IMR-90 (cell line): ENCODE measurements at regions not wholly inside any gene's neighbourhood (a gene's known extent, or its start where the extent isn't known, plus 50 kb on each side); places are given as distances from the start of the nearest gene placed in this dataset.
"Not testable (repeated sequence)": the region's sequence is repeated elsewhere in the genome, so short reads cannot be mapped to it uniquely, and the experiment has no call there.

Experiments used
- ATAC-seq: fragments of 200-7000 bp; cut with Tn5 transposase; 2 replicates; pipeline ENCODE4 v1.9.1; 2020; ENCODE audit warnings: low read depth, mild to moderate bottlenecking, moderate library complexity
- BruUV-seq: library from RNA; stranded (reverse); fragments of 400-500 nt; replicated peaks from 2 replicates; lab custom pipeline; 2021; lab: Mats Ljungman, UMichigan
- CTCF ChIA-PET: fragments of 300-600 bp; formaldehyde crosslinking; extraction: SDS; loops from one replicate; lab custom pipeline; 2021; ENCODE audit warnings: antibody characterized with exemption; lab: Yijun Ruan, JAX
- POLR2A ChIA-PET: fragments of 300-600 bp; sonication (Branson Sonifier 250); formaldehyde crosslinking; loops from one replicate; lab custom pipeline; 2022; ENCODE audit warnings: antibody characterized with exemption; ENCODE audit not compliant: unreplicated experiment; lab: Charles Lee
- DNase-seq: peaks from one replicate; pipeline ENCODE4 v3.0.0; 2013
- H2AFZ ChIP-seq: replicated peaks from 2 replicates; pipeline ENCODE3; 2013; ENCODE audit warnings: low read length, mild to moderate bottlenecking; ENCODE audit not compliant: poor library complexity
- H2AK5ac ChIP-seq: 2 replicates; pipeline ENCODE4 v1.6.1; 2013; ENCODE audit warnings: low read depth, low read length, inconsistent platforms
- H2AK9ac ChIP-seq: replicated peaks from 2 replicates; pipeline ENCODE3; 2013; ENCODE audit warnings: mild to moderate bottlenecking, low read depth, low read length, moderate library complexity; ENCODE audit not compliant: poor library complexity
- H2BK120ac ChIP-seq: 2 replicates; pipeline ENCODE4 v1.6.1; 2013; ENCODE audit warnings: low read depth, low read length, inconsistent platforms
- H2BK15ac ChIP-seq: 3 replicates; pipeline ENCODE4 v1.6.1; 2013; ENCODE audit warnings: low read depth, low read length, inconsistent platforms
- H2BK20ac ChIP-seq: 2 replicates; pipeline ENCODE4 v1.6.1; 2013; ENCODE audit warnings: low read depth, mild to moderate bottlenecking, inconsistent platforms, low read length, moderate library complexity
- H2BK5ac ChIP-seq: 2 replicates; pipeline ENCODE4 v1.6.1; 2013; ENCODE audit warnings: mild to moderate bottlenecking, low read depth, low read length, inconsistent platforms; ENCODE audit not compliant: poor library complexity, severe bottlenecking
- H3K14ac ChIP-seq: replicated peaks from 2 replicates; pipeline ENCODE4 v1.6.1; 2013; ENCODE audit warnings: low read depth, low read length, inconsistent platforms
- H3K18ac ChIP-seq: 2 replicates; pipeline ENCODE4 v1.6.1; 2013; ENCODE audit warnings: low read depth, low read length, control low read depth
- H3K23ac ChIP-seq: 2 replicates; pipeline ENCODE4 v1.6.1; 2013; ENCODE audit warnings: low read depth, low read length, inconsistent platforms
- H3K27ac ChIP-seq: 2 replicates; pipeline ENCODE4 v1.5.1; 2013; ENCODE audit warnings: mild to moderate bottlenecking, control low read depth, low read length; ENCODE audit not compliant: insufficient read depth
- H3K27me3 ChIP-seq: 2 replicates; pipeline ENCODE4 v1.6.1; 2013; ENCODE audit warnings: low read length; ENCODE audit not compliant: control insufficient read depth, insufficient read depth
- H3K36me3 ChIP-seq: 2 replicates; pipeline ENCODE4 v1.6.1; 2013; ENCODE audit warnings: low read length, mixed read lengths; ENCODE audit not compliant: control insufficient read depth, insufficient read depth
- H3K4ac ChIP-seq: 2 replicates; pipeline ENCODE4 v1.6.1; 2013; ENCODE audit warnings: low read depth, low read length, inconsistent platforms
- H3K4me1 ChIP-seq: 2 replicates; pipeline ENCODE4 v1.6.1; 2013; ENCODE audit warnings: low read length, mixed read lengths; ENCODE audit not compliant: control insufficient read depth, insufficient read depth
- H3K4me2 ChIP-seq: 2 replicates; pipeline ENCODE4 v1.6.1; 2013; ENCODE audit warnings: low read depth, mild to moderate bottlenecking, control low read depth, low read length, moderate library complexity
- H3K4me3 ChIP-seq: 2 replicates; pipeline ENCODE4 v1.5.1; 2013; ENCODE audit warnings: low read depth, mild to moderate bottlenecking, control low read depth, low read length, moderate library complexity; ENCODE audit not compliant: insufficient read depth
- H3K56ac ChIP-seq: 2 replicates; pipeline ENCODE4 v1.6.1; 2013; ENCODE audit warnings: low read length, inconsistent platforms; ENCODE audit not compliant: insufficient read depth; ENCODE audit errors: extremely low read depth
- H3K79me1 ChIP-seq, 2 experiments: 2 replicates each; pipeline ENCODE4 v1.6.1; 2013; ENCODE audit warnings: low read length in 2 of 2, inconsistent platforms in 1 of 2, low read depth in 1 of 2
- H3K9ac ChIP-seq: 2 replicates; pipeline ENCODE4 v1.6.1; 2013; ENCODE audit warnings: low read depth, low read length, control low read depth
- H3K9me1 ChIP-seq: 2 replicates; pipeline ENCODE4 v1.6.1; 2013; ENCODE audit warnings: low read length, inconsistent platforms; ENCODE audit not compliant: insufficient read depth
- H3K9me3 ChIP-seq: 2 replicates; pipeline ENCODE4 v1.6.1; 2013; ENCODE audit warnings: low read length; ENCODE audit not compliant: control insufficient read depth, insufficient read depth
- H4K20me1 ChIP-seq: 2 replicates; pipeline ENCODE4 v1.6.1; 2013; ENCODE audit warnings: low read length, inconsistent platforms; ENCODE audit not compliant: insufficient read depth
- H4K5ac ChIP-seq: 2 replicates; pipeline ENCODE4 v1.6.1; 2013; ENCODE audit warnings: mild to moderate bottlenecking, low read depth, low read length, control low read depth
- H4K8ac ChIP-seq, 2 experiments: 2 replicates each; pipeline ENCODE4 v1.6.1; 2013; ENCODE audit warnings: low read depth in 2 of 2, low read length in 2 of 2, control low read depth in 1 of 2, inconsistent platforms in 1 of 2
- H4K91ac ChIP-seq: 2 replicates; pipeline ENCODE4 v1.6.1; 2013; ENCODE audit warnings: low read depth, low read length, inconsistent platforms; ENCODE audit not compliant: insufficient read depth
- CTCF ChIP-seq: conservative IDR thresholded peaks from 2 replicates; pipeline ENCODE4 v1.5.1; 2012; ENCODE audit warnings: mild to moderate bottlenecking, low read depth, low read length, improper control_type of control experiment
- MXI1 ChIP-seq: IDR thresholded peaks from 2 replicates; pipeline ENCODE4 v1.6.1; 2012; ENCODE audit warnings: low read depth, mild to moderate bottlenecking, low read length, moderate library complexity, borderline replicate concordance
- SMC3 ChIP-seq: fragments of 150-350 bp; IDR thresholded peaks from 2 replicates; pipeline ENCODE4 v1.6.1; 2016; ENCODE audit warnings: low read depth, mild to moderate bottlenecking, antibody characterized with exemption, low read length, moderate library complexity
- WGBS, 2 experiments: methylation state at CpG; one replicate each; pipeline versions ENCODE4 v1.1.5 to v1.1.7; 2013; ENCODE audit warnings: missing lambda C conversion rate in 2 of 2; ENCODE audit not compliant: insufficient read length in 1 of 2; ENCODE audit errors: extremely low coverage in 2 of 2; 5-methylcytosine and 5-hydroxymethylcytosine counted together
- dilution Hi-C: fragments of 300-500 bp; cut with HindIII; formaldehyde crosslinking; loops from one replicate; pipeline ENCODE4 v1.14.3; 2018; ENCODE audit warnings: low sequenced_read_pairs; ENCODE audit not compliant: unreplicated experiment
- in situ Hi-C: fragments of 300-500 bp; cut with MboI; formaldehyde crosslinking; loops from 3 replicates; pipeline ENCODE4 v1.14.3; 2019; ENCODE audit warnings: low sequenced_read_pairs, inconsistent platforms, mixed read lengths
- intact Hi-C: fragments of 100-400 bp; cut with micrococcal nuclease; formaldehyde crosslinking; loops from 2 replicates; pipeline ENCODE4 v1.10.0; 2022

DNA sequence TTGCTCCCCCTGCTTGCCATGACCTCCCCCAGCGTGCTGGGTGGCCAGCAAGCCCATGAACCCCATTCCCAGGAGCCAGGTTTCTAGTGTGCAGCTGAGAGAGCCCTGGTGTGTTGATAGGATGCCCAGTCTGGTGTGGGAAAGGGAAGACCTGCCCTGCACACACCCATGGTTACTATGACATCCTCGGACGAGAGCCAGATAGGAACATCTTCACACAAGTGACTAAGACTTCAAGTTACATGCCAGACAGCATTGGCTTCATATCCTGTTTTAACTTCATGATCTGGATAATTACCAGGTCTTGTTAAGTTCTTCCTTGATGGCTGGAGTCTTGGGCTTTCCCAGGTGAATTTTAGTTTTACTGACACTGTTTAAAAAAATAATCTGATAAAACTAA lies 196.6 kb upstream of the EGLN3 start:
- no peaks in the 10 kb centered on the region for H3K27me3 ChIP-seq
- dilution Hi-C loops (no loop called here), in situ Hi-C loops (no loop called here), intact Hi-C loops (no loop called here)
- no peaks in the 10 kb centered on the region for H3K36me3 ChIP-seq
- H2BK15ac ChIP-seq: no peak overlapping the region
- DNase-seq (no peak), ATAC-seq (no peak)
- no peak overlapping the region for H2AK5ac ChIP-seq
- H3K9me3 ChIP-seq: no peaks in the 10 kb centered on the region; the same call in 1 of the 2 replicates
- no peaks in the 10 kb centered on the region for H3K79me1 ChIP-seq
- no peak for TF ChIP-seq CTCF
- TF ChIP-seq SMC3: no peak
- no peak for TF ChIP-seq MXI1
- no peak overlapping the region for H4K5ac ChIP-seq
- H2AK9ac ChIP-seq: no peak overlapping the region
- no CpG with 5 or more reads among the region's 3 CpGs for WGBS, 2 experiments
- H3K9ac ChIP-seq: no peak overlapping the region
- H4K20me1 ChIP-seq: no peaks in the 10 kb centered on the region
- no peak overlapping the region for H2BK5ac ChIP-seq
- H3K14ac ChIP-seq: no peak overlapping the region
- H3K4me1 ChIP-seq: no peaks in the 10 kb centered on the region
- H3K9me1 ChIP-seq: no peaks in the 10 kb centered on the region
- no peak overlapping the region for H3K56ac ChIP-seq
- no peak overlapping the region for H2AFZ ChIP-seq
- no TSS peak for BruUV-seq
- H3K4ac ChIP-seq: no peak overlapping the region
- no peak overlapping the region for H3K27ac ChIP-seq
- ChIA-PET POLR2A (no interaction called here), CTCF (no interaction called here)
- no peak overlapping the region for H2BK120ac ChIP-seq
- no peak overlapping the region for H2BK20ac ChIP-seq
- H4K91ac ChIP-seq: no peak overlapping the region
- no peak overlapping the region for H3K4me2 ChIP-seq
- no peak overlapping the region for H3K4me3 ChIP-seq
- H4K8ac ChIP-seq: no peak overlapping the region
- no peak overlapping the region for H3K18ac ChIP-seq
- H3K23ac ChIP-seq: no peak overlapping the region

DNA sequence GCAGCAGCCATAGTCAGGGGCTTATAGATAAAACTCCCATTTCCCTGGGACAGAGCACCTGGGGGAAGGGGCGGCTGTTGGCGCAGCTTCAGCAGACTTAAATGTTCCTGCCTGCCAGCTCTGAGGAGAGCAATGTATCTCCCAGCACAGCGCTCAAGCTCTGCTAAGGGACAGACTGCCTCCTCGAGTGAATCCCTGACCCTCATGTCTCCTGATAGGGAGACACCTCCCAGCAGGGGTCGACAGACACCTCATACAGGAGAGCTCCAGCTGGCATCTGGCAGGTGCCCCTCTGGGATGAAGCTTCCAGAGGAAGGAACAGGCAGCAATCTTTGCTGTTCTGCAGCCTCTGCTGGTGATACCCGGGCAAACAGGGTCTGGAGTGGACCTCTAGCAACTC lies 189.3 kb upstream of the EGLN3 start:
- H3K9me1 ChIP-seq, BruUV-seq, H3K27me3 ChIP-seq, H3K4ac ChIP-seq, H3K4me1 ChIP-seq, H2BK15ac ChIP-seq, H2BK5ac ChIP-seq, H4K91ac ChIP-seq, H3K4me2 ChIP-seq, H3K9ac ChIP-seq, H3K4me3 ChIP-seq, H2AK5ac ChIP-seq, in situ Hi-C loops, H3K27ac ChIP-seq, POLR2A ChIA-PET, H4K20me1 ChIP-seq, H3K23ac ChIP-seq, H3K18ac ChIP-seq, H2BK20ac ChIP-seq, H2AFZ ChIP-seq, H2AK9ac ChIP-seq, H3K79me1 ChIP-seq, ATAC-seq, H3K56ac ChIP-seq, H3K14ac ChIP-seq, H2BK120ac ChIP-seq, H4K8ac ChIP-seq, intact Hi-C loops, H3K36me3 ChIP-seq, CTCF ChIA-PET, dilution Hi-C loops, H3K9me3 ChIP-seq, DNase-seq, H4K5ac ChIP-seq: not testable (repeated sequence)
- WGBS, 2 experiments: 100% methylated on average over 1 of the region's 6 CpGs; no CpG with 5 or more reads in 1 of the 2 experiments
